HEK293 (cell line): ENCODE measurements at regions not wholly inside any gene's neighbourhood (a gene's known extent, or its start where the extent isn't known, plus 50 kb on each side); places are given as distances from the start of the nearest gene placed in this dataset.
A peak's percentile ranks its signal among the peaks of the same experiment; 100 is the strongest.

ENCODE experiments used
- CTCF ChIA-PET: fragments of 350-600 bp; formaldehyde crosslinking; extraction: SDS; loops from one replicate; lab custom pipeline; 2021; ENCODE audit warnings: antibody characterized with exemption; lab: Yijun Ruan, JAX
- POLR2A ChIA-PET: fragments of 300-600 bp; formaldehyde crosslinking; extraction: SDS; loops from one replicate; lab custom pipeline; 2020; ENCODE audit warnings: antibody characterized with exemption, inconsistent platforms; lab: Yijun Ruan, JAX
- H3K27ac ChIP-seq: fragments of 200-500 bp; sonication (Bioruptor generic); 2 replicates; pipeline ENCODE4 v1.5.1; 2014; ENCODE audit warnings: low read depth, low read length, control low read depth, inconsistent platforms; ENCODE audit errors: extremely low read depth
- H3K36me3 ChIP-seq, 2 experiments: fragments of 200-500 bp in 1 of 2; sonication (Bioruptor generic) in 1 of 2; 1 replicate in 1 of 2; 2 replicates in 1 of 2; pipeline ENCODE4 v1.5.1; 2014 to 2017; ENCODE audit warnings: inconsistent platforms in 2 of 2, low read length in 2 of 2; ENCODE audit not compliant: control insufficient read depth in 2 of 2, insufficient read depth in 1 of 2
- H3K4me1 ChIP-seq: fragments of 200-500 bp; sonication (Bioruptor generic); 2 replicates; pipeline ENCODE4 v1.5.1; 2014; ENCODE audit warnings: mild to moderate bottlenecking, low read length, inconsistent platforms; ENCODE audit not compliant: control insufficient read depth, insufficient read depth
- H3K4me3 ChIP-seq: 2 replicates; pipeline ENCODE4 v1.5.1; 2011; ENCODE audit warnings: low read depth, mild to moderate bottlenecking, control low read depth, low read length, moderate library complexity
- H3K9me3 ChIP-seq: fragments of 200-500 bp; sonication (Bioruptor generic); 2 replicates; pipeline ENCODE4 v1.5.1; 2014; ENCODE audit warnings: low read depth, low read length, inconsistent platforms; ENCODE audit not compliant: control insufficient read depth, insufficient read depth
- HOXC10 ChIP-seq: sonication (generic); formaldehyde crosslinking; IDR thresholded peaks from 2 replicates; pipeline ENCODE4 v1.8.1; 2023; ENCODE audit warnings: mild to moderate bottlenecking, missing genetic modification reagents
- PRDM1 ChIP-seq: fragments of 450-650 bp; formaldehyde crosslinking; IDR thresholded peaks from 2 replicates; pipeline ENCODE4; 2016; ENCODE audit warnings: missing biosample characterization, missing genetic modification characterization
- SCRT1 ChIP-seq: fragments of 450-650 bp; formaldehyde crosslinking; IDR thresholded peaks from 2 replicates; pipeline ENCODE4 v1.5.1; 2016; ENCODE audit warnings: missing biosample characterization, missing genetic modification characterization, borderline replicate concordance
- SCRT2 ChIP-seq: fragments of 450-650 bp; formaldehyde crosslinking; IDR thresholded peaks from 2 replicates; pipeline ENCODE4 v1.5.1; 2016; ENCODE audit warnings: missing biosample characterization, missing genetic modification characterization
- ZBTB48 ChIP-seq: fragments of 450-650 bp; formaldehyde crosslinking; IDR thresholded peaks from 2 replicates; pipeline ENCODE4 v1.5.1; 2016; ENCODE audit warnings: missing biosample characterization, missing genetic modification characterization
- ZNF157 ChIP-seq: fragments of 450-650 bp; formaldehyde crosslinking; IDR thresholded peaks from 2 replicates; pipeline ENCODE4 v1.5.1; 2016; ENCODE audit warnings: missing biosample characterization, missing genetic modification characterization
- ZNF169 ChIP-seq: fragments of 450-650 bp; formaldehyde crosslinking; IDR thresholded peaks from 2 replicates; pipeline ENCODE4 v1.5.1; 2016; ENCODE audit warnings: missing biosample characterization, missing genetic modification characterization
- ZNF354C ChIP-seq: fragments of 450-650 bp; formaldehyde crosslinking; IDR thresholded peaks from 2 replicates; pipeline ENCODE4 v1.5.1; 2016; ENCODE audit warnings: missing biosample characterization, missing genetic modification characterization, low read depth, borderline replicate concordance
- ZNF404 ChIP-seq: fragments of 450-650 bp; formaldehyde crosslinking; IDR thresholded peaks from 2 replicates; pipeline ENCODE4 v1.5.1; 2017; ENCODE audit warnings: missing biosample characterization, missing genetic modification characterization
- ZNF48 ChIP-seq: fragments of 450-650 bp; formaldehyde crosslinking; IDR thresholded peaks from 2 replicates; pipeline ENCODE4 v1.5.1; 2016; ENCODE audit warnings: missing biosample characterization, missing genetic modification characterization
- TF ChIP-seq, protein P1 (sequence below): fragments of 450-650 bp; formaldehyde crosslinking; IDR thresholded peaks from 2 replicates; pipeline ENCODE4 v1.5.1; 2016; ENCODE audit warnings: missing biosample characterization, missing genetic modification characterization, low read depth
- TF ChIP-seq, protein P2 (sequence below): fragments of 450-650 bp; formaldehyde crosslinking; IDR thresholded peaks from 2 replicates; pipeline ENCODE4 v1.5.1; 2016; ENCODE audit warnings: missing biosample characterization, missing genetic modification characterization, borderline replicate concordance
- TF ChIP-seq, protein P3 (sequence below): fragments of 450-650 bp; formaldehyde crosslinking; IDR thresholded peaks from 2 replicates; pipeline ENCODE4 v1.5.1; 2017; ENCODE audit warnings: missing biosample characterization, mild to moderate bottlenecking, missing genetic modification characterization, moderate library complexity
- TF ChIP-seq, protein P4 (sequence below): fragments of 450-650 bp; formaldehyde crosslinking; IDR thresholded peaks from 2 replicates; pipeline ENCODE4 v1.5.1; 2017; ENCODE audit warnings: missing biosample characterization, missing genetic modification characterization

DNA sequence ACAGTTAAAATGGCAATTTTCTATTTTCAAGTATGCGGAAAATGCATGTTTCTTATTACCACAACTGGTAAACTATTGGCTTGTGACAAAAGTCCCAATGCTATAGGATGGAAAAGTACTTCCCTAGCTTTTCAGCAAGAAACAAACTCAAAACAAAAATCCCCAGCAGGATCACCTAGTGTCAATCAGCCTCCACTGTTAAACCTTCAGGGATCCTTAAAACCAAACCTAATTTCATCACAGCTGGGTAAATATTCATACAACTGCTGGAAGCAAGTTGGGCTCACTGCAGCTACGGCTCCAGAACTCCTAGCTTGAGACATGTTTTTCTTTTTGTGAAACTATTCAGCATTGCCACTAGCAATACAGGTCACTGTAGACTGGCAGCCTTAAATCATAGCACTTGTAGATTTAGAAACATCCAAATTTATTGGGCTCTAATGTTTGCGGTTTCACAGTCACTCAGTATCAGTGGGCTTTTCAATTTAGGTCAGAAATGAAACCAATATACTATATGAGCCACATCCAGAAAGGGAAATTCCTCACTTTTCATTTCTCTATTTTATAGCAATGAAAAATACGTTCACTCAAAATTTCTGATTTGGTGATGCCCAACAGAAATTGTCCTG, 145.2 kb upstream of the ANK3 start:
- no peak for TF ChIP-seq ZBTB48 (tag by site-specific recombination)
- no peak for TF ChIP-seq ZNF157 (tag by site-specific recombination)
- TF ChIP-seq ZNF404 (tag by site-specific recombination): no peak
- TF ChIP-seq, protein P1, sequence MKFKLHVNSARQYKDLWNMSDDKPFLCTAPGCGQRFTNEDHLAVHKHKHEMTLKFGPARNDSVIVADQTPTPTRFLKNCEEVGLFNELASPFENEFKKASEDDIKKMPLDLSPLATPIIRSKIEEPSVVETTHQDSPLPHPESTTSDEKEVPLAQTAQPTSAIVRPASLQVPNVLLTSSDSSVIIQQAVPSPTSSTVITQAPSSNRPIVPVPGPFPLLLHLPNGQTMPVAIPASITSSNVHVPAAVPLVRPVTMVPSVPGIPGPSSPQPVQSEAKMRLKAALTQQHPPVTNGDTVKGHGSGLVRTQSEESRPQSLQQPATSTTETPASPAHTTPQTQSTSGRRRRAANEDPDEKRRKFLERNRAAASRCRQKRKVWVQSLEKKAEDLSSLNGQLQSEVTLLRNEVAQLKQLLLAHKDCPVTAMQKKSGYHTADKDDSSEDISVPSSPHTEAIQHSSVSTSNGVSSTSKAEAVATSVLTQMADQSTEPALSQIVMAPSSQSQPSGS (tag by site-specific recombination): no peak
- TF ChIP-seq HOXC10: no peak
- TF ChIP-seq, protein P2, sequence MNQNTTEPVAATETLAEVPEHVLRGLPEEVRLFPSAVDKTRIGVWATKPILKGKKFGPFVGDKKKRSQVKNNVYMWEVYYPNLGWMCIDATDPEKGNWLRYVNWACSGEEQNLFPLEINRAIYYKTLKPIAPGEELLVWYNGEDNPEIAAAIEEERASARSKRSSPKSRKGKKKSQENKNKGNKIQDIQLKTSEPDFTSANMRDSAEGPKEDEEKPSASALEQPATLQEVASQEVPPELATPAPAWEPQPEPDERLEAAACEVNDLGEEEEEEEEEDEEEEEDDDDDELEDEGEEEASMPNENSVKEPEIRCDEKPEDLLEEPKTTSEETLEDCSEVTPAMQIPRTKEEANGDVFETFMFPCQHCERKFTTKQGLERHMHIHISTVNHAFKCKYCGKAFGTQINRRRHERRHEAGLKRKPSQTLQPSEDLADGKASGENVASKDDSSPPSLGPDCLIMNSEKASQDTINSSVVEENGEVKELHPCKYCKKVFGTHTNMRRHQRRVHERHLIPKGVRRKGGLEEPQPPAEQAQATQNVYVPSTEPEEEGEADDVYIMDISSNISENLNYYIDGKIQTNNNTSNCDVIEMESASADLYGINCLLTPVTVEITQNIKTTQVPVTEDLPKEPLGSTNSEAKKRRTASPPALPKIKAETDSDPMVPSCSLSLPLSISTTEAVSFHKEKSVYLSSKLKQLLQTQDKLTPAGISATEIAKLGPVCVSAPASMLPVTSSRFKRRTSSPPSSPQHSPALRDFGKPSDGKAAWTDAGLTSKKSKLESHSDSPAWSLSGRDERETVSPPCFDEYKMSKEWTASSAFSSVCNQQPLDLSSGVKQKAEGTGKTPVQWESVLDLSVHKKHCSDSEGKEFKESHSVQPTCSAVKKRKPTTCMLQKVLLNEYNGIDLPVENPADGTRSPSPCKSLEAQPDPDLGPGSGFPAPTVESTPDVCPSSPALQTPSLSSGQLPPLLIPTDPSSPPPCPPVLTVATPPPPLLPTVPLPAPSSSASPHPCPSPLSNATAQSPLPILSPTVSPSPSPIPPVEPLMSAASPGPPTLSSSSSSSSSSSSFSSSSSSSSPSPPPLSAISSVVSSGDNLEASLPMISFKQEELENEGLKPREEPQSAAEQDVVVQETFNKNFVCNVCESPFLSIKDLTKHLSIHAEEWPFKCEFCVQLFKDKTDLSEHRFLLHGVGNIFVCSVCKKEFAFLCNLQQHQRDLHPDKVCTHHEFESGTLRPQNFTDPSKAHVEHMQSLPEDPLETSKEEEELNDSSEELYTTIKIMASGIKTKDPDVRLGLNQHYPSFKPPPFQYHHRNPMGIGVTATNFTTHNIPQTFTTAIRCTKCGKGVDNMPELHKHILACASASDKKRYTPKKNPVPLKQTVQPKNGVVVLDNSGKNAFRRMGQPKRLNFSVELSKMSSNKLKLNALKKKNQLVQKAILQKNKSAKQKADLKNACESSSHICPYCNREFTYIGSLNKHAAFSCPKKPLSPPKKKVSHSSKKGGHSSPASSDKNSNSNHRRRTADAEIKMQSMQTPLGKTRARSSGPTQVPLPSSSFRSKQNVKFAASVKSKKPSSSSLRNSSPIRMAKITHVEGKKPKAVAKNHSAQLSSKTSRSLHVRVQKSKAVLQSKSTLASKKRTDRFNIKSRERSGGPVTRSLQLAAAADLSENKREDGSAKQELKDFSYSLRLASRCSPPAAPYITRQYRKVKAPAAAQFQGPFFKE: no peak
- TF ChIP-seq, protein P3, sequence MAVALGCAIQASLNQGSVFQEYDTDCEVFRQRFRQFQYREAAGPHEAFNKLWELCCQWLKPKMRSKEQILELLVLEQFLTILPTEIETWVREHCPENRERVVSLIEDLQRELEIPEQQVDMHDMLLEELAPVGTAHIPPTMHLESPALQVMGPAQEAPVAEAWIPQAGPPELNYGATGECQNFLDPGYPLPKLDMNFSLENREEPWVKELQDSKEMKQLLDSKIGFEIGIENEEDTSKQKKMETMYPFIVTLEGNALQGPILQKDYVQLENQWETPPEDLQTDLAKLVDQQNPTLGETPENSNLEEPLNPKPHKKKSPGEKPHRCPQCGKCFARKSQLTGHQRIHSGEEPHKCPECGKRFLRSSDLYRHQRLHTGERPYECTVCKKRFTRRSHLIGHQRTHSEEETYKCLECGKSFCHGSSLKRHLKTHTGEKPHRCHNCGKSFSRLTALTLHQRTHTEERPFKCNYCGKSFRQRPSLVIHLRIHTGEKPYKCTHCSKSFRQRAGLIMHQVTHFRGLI: peak; percentile 20; the same call in 1 of the 2 replicates
- TF ChIP-seq PRDM1 (tag by site-specific recombination): 0 out of 2 replicates have a peak, but pooled peaks have one; percentile 27
- TF ChIP-seq SCRT2: peak; percentile 58
- TF ChIP-seq, protein P4, sequence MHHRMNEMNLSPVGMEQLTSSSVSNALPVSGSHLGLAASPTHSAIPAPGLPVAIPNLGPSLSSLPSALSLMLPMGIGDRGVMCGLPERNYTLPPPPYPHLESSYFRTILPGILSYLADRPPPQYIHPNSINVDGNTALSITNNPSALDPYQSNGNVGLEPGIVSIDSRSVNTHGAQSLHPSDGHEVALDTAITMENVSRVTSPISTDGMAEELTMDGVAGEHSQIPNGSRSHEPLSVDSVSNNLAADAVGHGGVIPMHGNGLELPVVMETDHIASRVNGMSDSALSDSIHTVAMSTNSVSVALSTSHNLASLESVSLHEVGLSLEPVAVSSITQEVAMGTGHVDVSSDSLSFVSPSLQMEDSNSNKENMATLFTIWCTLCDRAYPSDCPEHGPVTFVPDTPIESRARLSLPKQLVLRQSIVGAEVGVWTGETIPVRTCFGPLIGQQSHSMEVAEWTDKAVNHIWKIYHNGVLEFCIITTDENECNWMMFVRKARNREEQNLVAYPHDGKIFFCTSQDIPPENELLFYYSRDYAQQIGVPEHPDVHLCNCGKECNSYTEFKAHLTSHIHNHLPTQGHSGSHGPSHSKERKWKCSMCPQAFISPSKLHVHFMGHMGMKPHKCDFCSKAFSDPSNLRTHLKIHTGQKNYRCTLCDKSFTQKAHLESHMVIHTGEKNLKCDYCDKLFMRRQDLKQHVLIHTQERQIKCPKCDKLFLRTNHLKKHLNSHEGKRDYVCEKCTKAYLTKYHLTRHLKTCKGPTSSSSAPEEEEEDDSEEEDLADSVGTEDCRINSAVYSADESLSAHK (tag by site-specific recombination): peak; percentile 80
- TF ChIP-seq ZNF354C (tag by site-specific recombination): no peak
- ChIA-PET POLR2A (no interaction called here), CTCF (no interaction called here)
- H3K9me3 ChIP-seq: no peaks in the 10 kb centered on the region
- peaks cover 3% of the 10 kb centered on the region; the same call in 1 of the 2 replicates for H3K4me1 ChIP-seq
- no peak overlapping the region for H3K27ac ChIP-seq
- H3K4me3 ChIP-seq: no peak overlapping the region
- no peaks in the 10 kb centered on the region for H3K36me3 ChIP-seq

DNA sequence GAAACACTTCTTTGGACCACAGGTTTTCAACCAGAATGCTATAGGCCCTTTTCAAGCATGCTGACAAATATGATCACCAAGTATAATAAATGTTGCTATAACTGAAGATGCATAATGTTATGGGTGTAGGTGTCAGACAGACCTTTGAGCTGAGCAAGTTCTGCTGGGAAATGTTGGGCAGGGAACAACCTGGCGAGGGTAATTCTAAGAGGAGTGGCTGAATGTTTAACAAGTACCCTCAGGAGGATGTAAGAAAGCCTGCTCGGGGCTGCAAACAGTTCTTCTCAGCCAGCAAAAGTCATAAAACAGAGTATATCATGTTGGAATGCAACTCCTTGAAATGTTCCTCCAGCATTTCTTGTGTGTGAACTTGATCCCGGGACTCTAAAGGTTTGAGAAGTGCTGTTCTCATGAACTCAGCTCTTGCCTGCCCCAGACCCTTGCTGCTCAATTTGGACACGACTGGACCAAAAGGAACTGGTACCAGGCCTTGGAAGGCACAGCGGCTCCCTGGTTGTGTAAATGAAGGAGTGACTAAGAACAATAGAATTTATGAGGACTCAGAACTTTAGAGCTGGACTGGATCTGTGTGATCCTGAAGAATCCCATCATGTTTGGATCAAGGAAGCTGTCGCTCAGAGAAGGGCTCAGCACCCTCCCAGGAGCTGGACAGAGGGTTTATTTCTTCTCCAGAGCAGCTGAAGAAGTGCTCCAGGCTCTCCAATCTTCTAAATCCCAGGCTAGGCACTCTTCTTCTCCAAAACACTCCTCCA, 143.2 kb upstream of the ANK3 start:
- TF ChIP-seq, protein P1 (tag by site-specific recombination): no peak
- TF ChIP-seq ZNF48 (tag by site-specific recombination): no peak
- no peak for TF ChIP-seq ZNF169 (tag by site-specific recombination)
- no peak for TF ChIP-seq SCRT1 (tag by site-specific recombination)
- no peak overlapping the region for H3K4me3 ChIP-seq
- H3K4me1 ChIP-seq: peaks cover 3% of the 10 kb centered on the region; the same call in 1 of the 2 replicates
- ChIA-PET POLR2A (no interaction called here), CTCF (interaction anchor here (0.7 kb wide), 1 partner anchor 22 kb away, joined by 3 read pairs; no protein-coding TSS in a partner anchor)
- no peaks in the 10 kb centered on the region for H3K9me3 ChIP-seq
- no peak overlapping the region for H3K27ac ChIP-seq
- no peaks in the 10 kb centered on the region for H3K36me3 ChIP-seq
